Hepatocyte (in vitro differentiated cells): ENCODE measurements at regions not wholly inside any gene's neighbourhood (a gene's known extent, or its start where the extent isn't known, plus 50 kb on each side); places are given as distances from the start of the nearest gene placed in this dataset.

ENCODE experiments used
- EZH2phosphoT487 ChIP-seq: fragments of 200-600 bp; sonication (generic); IDR thresholded peaks from one replicate; pipeline ENCODE4 v1.6.1; 2018; ENCODE audit warnings: antibody characterized with exemption, mild to moderate bottlenecking, low read depth, moderate library complexity; ENCODE audit not compliant: unreplicated experiment, severe bottlenecking
- TF ChIP-seq, protein P1 (sequence below): fragments of 200-600 bp; sonication (generic); IDR thresholded peaks from 2 replicates; pipeline ENCODE4 v1.5.1; 2016; ENCODE audit warnings: antibody characterized with exemption, mild to moderate bottlenecking; ENCODE audit not compliant: poor library complexity

DNA sequence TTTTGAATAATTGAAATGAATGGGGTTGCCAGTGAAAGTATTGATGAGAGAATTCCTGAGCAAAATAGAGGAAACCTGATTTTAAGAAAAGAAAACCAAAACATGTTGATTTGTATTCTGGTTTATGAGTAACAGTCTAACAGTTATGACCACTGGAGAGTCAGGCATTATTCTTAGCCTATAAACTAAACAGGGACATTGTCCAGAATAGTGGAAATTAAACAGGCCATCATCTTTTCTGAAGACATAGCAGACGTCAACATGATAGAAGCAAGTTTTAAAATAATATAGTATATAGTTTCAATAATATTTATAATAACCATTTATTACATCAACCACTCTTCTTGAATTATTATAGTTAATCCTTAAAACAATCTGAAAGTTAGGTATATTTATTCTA lies 178.3 kb upstream of the MPDZ start:
- TF ChIP-seq, protein P1, sequence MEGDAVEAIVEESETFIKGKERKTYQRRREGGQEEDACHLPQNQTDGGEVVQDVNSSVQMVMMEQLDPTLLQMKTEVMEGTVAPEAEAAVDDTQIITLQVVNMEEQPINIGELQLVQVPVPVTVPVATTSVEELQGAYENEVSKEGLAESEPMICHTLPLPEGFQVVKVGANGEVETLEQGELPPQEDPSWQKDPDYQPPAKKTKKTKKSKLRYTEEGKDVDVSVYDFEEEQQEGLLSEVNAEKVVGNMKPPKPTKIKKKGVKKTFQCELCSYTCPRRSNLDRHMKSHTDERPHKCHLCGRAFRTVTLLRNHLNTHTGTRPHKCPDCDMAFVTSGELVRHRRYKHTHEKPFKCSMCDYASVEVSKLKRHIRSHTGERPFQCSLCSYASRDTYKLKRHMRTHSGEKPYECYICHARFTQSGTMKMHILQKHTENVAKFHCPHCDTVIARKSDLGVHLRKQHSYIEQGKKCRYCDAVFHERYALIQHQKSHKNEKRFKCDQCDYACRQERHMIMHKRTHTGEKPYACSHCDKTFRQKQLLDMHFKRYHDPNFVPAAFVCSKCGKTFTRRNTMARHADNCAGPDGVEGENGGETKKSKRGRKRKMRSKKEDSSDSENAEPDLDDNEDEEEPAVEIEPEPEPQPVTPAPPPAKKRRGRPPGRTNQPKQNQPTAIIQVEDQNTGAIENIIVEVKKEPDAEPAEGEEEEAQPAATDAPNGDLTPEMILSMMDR, result no peak
- TF ChIP-seq EZH2phosphoT487, result no peak
